ENCODE measurements at regions not wholly inside any gene's neighbourhood (a gene's known extent, or its start where the extent isn't known, plus 50 kb on each side); places are given as distances from the start of the nearest gene placed in this dataset.

DNA sequence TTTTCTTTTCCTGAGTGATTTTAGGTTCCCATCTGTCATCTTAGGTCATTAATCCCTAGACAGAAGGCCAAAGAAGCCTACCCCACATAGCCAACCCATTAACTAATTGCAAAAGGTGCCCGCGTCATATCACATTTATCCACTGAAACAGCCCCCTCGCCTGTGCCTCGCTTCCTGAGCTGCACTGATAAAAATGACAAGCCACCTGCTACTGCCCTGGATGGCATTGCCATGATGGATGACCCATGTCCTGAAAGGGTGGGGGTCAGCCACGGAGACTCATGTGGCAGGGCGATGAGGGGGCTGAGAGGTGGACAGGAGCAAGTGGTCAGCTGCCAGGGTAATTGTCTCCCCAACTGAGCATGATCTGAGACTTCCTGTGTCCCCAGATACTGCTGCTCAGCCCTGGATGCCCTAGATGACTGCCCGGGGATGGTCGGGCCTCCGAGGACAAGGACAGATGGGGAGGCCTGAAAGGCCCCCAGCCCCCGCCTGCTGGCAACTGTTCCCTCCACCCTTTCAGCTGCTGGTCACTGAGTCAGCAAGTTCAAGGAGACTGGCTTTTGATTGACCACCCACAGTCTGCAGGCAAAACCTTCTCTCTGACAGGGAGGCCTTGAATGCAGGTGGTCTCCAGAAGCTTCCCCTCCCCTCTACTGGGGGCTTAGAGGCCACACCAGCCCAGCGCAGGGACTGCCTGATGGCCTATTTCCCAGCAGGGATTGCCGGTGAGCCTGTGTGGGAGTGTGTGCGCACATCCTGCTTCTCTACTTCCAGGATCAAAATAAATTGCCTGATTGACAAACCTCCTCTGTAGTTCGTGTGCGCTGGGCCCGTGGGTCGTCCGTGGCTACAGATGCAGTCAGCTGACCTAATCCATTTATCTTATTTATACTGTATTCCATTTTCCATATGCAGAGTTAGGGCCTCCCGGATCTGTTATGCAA, 496.3 kb downstream of the BCOR start:
- DNase-seq (ENCODE audit: low read depth in 2 of 2) = no peak

DNA sequence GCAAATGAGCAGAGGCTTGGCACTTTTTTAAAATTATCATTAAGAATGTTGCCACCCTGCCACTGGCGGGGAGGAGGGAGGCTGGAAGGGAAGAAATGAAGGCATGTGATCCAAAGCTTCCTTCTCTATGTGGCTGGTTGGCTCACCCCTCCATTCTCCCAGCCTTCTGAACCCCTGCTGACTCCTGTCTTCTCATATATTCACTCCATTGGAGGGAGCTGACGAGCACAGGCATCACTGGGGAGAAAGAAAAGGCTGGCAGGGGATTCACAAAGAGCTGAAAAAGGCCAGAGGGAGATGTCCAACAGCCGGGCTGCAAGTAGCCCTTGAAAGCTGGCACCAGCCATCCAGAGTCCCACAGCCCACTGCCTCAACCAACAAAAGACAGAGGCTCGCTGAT, 495.6 kb downstream of the BCOR start:
- no peak for DNase-seq (ENCODE audit: low read depth in 2 of 2)

DNA sequence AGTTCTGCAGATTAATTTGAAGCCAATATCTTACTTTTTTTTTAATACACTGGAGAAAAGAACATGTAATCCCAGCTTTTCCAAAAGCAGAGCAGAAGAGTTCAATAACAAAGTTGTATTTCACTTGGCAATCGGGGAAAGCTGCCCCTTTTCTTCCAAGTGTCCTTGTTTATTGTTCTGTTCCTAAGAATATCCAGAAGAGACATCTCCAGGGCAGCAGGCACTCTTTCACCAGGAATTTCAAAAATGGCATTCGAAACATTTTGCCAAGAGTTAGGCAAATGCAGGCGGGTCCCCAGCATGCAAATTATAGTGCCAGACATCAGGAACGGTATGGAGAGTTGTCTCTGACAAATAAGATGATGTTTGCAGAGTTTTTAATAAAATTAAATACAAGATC, 494.5 kb downstream of the BCOR start:
- DNase-seq (ENCODE audit: low read depth in 2 of 2) = no peak

DNA sequence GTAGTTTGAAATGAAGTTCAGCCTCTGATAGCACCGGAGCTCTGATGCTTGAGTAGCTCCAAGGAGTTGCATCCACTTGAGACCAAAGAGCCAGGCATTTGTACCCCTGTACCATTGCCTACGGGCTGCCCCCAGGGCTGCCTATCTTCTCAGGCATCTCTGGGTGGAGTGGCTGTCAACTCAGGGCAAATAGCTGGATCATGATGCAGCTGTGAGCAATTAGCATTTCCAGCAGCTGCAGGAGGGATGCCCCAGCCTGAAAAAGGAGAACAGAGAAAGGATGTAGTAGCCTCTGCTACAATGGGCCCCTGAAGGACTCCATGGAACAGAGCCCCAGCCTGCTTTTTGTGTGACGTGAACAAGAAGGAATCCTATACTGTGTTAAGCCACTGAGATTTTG, 492.6 kb downstream of the BCOR start:
- DNase-seq (ENCODE audit: low read depth in 2 of 2) = no peak

DNA sequence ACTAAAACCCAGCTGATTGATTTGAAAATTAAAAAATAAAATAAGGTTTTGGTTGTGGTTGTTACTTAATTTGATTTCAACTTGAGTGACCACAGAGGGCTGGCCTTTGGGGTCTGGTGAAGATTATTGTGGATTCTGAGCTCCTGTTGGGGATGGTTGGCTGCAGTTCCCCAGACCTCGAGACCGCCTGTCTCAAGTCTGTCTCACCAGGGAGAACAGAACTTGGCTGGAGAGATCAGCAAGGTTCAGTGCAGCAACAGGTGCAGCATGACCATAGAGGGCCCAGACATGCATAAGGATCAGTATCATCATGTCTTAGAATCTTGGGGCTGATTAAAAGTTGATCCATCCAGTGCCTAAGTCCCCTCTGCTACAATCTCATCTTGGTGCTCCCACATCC, 491.9 kb downstream of the BCOR start:
- no peak for DNase-seq (ENCODE audit: low read depth in 2 of 2)

DNA sequence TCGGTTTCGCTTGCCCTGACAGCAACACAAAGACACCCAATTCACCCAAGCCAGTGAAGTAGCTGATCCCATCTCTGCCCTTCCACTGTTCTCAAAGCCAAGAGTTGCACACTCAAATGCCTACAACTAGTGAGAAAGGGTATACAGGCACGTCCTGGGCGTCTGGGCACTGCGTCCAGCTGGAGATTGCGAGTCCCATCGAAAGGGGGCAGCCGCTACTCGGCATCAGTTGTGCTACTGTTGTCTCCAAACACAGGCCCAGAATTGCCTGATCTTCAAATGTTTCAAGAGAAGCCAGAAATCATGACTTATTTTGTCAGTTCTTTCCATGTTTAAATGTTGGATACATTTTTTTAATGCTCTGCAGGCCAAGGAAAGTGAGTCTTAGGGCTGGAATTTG, 487.8 kb downstream of the BCOR start:
- DNase-seq (ENCODE audit: low read depth in 2 of 2) = no peak

DNA sequence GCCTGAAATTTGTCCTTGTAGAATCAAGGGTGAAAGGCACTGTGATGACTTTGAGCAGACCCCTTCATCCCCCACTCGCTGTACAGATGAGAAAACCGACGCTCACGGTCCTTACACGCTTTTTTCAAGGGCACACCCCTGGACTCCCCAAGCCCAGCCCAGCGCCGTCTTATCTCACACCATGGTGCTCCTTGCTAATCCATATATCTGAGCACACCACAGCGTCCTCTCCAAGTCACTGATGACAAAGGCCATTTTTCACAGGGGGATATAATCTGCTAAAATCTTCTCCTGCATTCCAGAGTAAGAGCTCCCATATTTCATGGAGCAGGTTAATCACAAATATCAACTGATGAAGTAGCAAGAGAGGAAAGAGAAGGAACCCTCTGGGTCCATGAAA, 486.3 kb downstream of the BCOR start:
- DNase-seq (ENCODE audit: low read depth in 2 of 2) = no peak

DNA sequence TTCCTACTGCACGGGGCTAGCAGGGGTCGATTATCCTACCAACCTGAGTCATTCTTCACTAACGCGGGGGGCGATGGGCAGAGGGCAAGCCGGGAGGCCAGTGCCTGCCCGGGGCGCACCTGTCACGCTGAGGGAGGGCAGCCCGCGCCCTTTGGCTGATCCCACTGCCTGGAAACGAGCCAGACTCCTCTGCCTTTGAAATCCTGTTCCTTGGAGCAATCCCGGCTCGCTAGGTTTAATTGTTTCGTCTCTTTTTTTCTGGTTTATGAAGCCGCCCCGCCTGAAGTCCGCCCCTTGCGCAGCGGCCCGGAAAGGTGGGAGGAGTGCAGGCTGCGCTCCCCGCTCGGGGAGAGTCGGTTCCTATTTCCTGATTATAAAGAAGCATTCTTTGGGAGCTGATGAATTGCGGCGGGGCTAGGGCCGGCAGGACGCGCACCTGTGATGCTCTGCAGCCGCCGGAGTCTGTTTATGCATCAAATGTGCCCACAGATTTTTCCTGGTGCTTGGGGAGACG, 484.2 kb downstream of the BCOR start:
- no peak for DNase-seq (ENCODE audit: low read depth in 2 of 2)

DNA sequence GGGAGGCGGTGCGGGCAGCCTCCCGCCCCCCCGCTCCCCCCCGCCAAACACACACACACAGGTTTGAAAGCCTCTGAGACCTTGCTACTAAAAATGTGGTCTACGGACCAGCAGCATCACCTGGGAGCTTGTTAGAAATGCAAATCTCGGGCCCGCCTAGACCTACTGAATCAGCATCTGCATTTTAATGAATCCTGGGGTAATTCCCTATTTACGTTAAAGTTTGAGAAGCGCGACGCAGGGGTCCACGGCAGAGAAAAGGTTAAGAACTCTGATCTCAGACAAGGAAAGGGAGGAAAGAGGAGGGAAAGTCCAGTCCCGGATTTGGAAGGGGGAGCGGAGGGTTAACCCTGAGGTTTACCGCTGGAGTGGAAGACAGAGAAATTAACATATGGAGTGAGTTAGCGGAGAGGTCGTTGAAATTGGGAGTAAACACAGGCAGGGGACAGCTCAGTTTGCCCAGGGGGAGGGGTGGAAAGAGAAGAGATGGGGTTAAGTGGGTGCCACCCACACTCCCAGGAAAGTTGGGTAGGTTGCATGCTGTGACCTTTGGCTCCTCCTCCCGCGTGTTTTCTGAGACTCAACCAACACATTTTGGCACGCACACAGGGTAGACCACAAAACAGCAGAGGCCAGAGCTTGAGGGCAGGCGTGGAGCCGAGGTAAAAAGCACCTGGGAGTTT, 483.6 kb downstream of the BCOR start:
- DNase-seq (ENCODE audit: low read depth in 2 of 2) = peak; percentile 31 to 68

DNA sequence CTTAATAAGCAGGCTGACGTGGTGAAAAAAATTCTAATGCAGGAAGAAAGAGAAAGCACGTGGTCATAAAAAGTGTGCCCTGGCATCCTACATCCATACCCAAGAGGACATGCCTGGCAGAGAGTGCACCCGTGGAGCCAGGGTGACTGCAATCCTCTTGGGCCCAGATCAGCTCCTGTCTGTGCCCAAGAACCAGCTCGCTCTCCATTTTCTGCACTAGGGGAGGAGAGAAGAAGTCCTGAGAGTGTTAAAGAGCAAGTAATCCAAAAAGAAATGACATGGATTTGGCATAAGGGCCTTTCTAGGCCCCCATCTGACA, 483.1 kb downstream of the BCOR start:
- no peak for DNase-seq (ENCODE audit: low read depth in 2 of 2)

DNA sequence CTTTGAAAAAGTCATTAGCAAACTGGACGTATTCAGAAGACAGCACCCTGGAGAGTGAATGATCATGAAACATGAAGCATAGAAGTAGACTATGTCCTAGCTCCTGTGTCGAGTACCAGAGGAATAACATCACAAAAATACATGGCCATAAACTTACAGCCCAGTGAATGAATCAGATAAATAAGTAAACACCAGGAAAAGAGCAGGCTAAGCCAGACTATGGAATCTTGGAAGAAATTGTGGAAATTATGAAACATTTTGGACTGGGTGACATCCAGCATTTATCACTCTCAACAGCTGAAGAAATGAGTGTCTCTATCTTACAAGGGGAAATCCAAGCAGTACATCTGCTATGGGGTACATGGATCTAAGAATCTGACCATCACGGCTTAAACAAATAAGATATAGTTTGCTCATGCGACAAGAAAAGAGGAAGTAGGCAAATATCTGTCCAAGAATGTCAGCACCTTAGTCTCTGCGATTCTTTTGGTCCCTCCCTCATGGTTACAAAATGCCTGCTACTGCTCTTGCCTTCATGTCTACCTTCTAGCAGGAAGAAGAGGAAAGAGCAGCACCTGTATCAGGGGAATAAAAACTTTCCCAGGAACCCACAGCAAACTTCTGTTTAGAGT, 481.5 kb downstream of the BCOR start:
- no peak for DNase-seq (ENCODE audit: low read depth in 2 of 2)

DNA sequence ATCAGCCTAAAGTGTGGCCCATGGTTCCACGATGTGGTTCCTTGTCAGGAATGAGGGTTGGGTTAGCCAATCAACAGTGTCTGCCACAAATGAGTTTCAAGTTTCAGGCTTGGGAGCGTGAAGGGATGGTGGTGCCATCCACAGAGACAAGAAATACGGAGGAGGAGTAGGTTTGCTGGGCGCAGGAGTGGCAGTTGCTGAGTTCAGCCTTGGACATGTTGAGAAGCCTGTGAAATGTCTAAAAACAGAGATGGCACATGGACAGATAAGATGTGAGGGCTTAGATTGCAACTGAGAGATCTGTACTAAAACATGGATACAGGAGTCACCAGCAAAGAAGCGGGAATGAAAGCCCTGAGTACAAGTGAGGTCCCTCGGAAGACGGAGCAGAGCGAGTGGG, 481.0 kb downstream of the BCOR start:
- DNase-seq (ENCODE audit: low read depth in 2 of 2) = no peak

DNA sequence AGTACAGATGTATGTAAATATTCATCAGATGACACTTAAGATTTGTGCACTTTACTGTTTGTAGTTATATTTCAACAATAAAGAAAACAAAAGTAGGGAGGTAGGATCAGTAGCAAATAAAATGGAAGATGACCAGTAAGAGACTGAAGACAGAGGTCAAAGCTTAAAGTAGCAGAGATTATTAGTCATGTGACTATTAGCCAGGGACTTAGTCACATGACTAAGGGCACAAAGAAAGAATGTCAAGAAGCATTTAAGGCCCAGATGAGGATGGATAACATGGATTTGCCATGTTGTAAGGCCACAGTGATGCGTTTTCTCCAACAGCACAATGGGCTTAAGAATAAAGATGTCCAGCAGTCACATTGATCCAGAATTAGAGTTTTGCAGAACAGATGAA, 479.6 kb downstream of the BCOR start:
- no peak for DNase-seq (ENCODE audit: low read depth in 2 of 2)

DNA sequence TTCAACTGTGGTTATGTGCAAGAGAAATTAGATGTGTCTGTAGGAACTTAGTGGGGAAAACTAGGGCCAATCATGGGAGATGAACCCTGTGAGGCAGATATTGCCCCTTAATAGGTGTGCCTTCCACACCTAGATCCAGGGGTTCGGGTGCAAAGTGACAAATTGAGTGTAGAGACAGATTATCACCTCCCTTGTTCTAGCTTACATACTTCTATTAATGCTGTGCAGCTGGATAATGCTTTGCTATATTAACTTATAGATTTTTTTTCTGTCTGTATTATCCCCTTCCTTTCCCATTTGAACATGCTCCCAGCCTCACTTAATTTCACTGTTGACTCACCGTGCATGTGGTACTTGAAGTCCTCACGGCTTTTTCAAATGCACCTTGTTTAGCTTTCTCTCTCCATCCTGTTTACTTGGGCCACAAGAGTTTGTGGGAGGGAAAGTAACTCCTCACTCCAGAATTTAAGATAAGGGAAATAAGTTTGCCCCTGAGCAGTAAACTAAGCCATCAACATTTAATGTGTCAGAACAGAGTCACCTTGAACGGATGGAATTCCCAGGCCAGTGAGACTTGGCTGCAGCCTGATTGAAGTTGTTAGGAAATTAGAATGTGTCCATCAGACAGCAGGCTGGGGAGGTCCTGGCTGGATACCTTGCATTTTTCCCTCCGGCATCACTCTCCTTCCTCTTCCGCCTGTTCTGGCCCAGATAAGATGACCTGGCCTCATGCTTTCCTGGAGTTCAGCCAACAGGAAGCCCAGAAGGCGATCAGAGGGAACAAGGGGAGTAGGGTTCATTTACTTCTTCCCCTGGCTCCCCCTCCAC, 478.4 kb downstream of the BCOR start:
- DNase-seq (ENCODE audit: low read depth in 2 of 2) = no peak

DNA sequence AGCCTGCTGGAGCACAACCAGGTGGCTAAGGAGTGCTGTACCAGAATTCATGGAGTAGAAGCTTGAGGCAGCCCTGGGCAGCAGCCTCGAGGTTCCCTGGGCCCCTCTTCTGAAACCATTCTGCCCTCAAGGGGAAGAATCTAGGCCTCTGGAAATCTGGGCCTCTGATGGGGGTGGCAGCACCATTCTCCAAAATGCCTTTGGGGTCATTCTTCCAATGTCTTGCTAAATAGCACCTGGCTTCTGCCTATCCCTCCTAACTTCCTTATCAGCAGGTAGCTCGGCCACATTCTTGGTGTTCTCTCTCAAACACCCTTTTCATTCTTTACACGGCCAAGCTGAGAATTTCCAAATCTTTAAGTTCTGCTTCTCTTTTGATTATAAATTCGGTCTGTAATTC, 473.6 kb downstream of the BCOR start:
- DNase-seq (ENCODE audit: low read depth in 2 of 2) = no peak

DNA sequence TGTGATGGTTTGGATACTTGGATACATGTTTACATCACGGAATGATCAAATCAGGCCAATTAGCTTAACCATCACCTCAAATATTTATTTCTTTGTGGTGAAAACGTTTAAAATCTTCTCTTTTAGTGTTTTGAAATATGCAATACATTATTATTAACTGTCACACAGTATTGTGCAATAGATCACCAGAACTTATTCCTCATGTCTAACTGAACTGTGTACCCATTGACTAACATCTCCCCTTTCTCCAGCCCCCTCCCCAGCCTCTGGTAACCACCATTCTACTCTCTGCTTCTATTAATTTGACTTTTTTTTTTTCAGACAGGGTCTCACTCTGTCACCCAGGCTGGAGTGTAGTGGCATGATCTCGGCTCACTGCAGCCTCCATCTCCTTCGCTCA, 471.9 kb downstream of the BCOR start:
- no peak for DNase-seq (ENCODE audit: low read depth in 2 of 2)

DNA sequence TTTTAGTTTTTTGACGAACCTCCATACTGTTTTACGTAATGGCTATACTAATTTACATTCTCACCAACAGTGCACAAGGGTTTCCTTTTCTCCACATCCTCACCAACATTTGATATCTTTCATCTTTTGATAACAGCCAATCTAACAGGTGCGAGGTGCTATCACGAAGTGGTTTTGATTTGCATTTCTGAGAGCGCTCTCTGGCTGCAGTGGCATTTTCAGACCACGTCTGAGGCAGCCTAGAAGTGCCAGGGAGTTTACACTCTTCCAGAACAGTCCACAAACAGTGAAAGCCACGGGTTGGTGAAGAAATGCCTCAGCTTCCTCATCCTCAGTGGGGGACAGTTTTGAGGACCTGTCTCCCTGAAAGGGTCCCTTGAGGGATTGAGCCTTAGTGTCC, 471.0 kb downstream of the BCOR start:
- no peak for DNase-seq (ENCODE audit: low read depth in 2 of 2)

DNA sequence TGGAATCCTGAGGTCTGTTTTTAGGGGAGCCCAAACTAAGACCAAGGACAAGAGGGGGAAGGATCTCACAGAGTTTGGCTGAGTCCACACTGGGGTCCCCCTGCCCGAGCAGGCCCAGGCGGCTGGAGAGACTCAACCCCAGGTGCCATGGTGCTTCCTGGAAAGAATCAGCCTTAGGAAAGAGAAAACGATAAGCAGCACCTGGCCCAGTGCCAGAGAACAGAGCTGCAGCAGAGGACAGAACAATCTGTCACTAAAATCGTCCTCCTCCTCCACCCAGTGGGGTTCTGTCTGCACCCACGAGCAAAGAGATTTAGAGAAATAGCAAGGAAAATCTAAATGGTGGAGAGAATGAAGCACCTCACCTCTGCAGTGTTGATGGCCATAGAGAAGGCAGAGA, 470.5 kb downstream of the BCOR start:
- DNase-seq (ENCODE audit: low read depth in 2 of 2) = no peak

DNA sequence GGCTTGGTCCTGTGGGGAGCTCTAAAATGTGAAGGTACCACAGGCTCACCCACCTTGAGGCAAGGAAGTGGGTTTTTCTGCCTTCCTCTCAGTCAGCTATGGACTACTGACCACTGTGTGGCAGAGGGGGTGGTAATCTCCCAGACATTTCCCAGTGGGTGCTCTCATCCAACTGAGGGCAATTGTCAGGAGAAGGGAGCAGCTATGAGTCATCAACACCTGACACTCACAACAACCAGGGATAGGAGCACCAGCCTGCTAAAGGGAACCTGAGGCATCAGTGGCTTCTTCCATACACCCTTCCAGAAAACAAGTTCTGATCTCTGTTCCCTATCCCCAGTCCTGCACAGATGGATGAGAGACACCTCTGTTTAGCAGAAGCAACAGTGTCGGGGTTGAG, 468.8 kb downstream of the BCOR start:
- DNase-seq (ENCODE audit: low read depth in 2 of 2) = no peak

DNA sequence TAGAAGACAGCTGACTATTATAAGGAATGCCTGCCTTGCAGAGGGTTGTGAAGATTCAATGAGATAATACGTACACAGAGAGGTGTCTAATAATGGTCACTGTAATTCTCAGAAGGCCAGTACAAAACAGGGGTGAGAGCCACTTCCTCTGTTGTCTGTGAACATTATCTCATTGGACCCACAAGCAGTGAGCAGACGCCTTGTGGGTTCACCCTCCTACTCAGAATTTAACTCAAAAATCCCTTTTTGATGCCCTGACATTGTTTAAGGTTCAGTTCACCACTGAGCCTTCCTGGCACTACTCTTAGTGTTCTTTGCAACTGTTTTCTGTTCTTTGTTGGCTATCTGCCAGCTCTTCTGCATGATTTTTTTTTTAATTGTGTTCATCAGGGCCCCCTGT, 467.4 kb downstream of the BCOR start:
- DNase-seq (ENCODE audit: low read depth in 2 of 2) = no peak

DNA sequence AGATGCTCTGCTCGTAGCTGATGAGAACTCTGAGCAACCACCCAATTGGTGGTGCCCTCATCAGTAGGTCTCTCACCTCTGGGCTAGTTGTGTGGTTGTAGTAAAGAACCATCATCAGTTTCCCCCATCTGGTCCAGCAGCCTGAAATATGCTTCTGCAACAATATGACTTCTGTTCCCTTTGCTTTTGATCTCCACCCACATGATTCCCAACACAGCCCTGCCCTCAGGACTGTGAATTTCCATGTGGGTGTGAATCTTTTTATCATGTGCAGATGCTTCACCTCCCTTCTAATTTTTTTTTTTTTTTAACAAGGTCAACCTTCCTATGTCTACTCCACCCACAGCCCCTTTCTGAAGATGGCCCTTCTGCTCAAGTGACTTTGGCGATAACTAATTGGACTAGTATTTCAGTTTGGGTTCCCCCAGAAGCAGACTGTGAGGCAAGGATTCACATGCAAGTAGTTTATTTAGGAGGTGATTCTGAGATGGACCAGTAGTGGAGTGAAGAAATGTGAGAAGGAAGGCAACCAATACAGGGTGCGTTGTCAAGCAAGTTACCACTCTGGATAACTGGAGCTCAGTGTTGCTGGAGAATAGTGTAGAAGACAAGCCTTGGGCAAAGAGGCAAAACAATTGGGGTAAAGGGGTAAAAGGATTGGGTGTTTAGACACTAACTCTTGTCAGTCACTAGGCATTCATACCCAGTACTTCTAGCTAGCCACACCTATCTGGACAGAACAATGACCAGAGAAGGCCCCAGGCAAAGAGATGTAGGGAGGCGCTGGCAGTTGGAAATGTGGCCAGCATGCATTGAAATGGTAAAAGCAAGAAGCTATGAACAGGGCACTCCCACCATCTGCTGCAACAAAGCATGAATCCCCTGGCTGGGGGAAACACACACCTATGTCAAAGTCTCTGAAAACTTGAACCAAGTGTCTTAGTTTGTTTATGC, 466.2 kb downstream of the BCOR start:
- DNase-seq (ENCODE audit: low read depth in 2 of 2) = no peak

Data from activated CD8-positive, alpha-beta memory T cell treated with anti-CD3 and anti-CD28 coated beads for 4 hours (primary cell).